Panc1 (cell line): ENCODE measurements at regions not wholly inside any gene's neighbourhood (a gene's known extent, or its start where the extent isn't known, plus 50 kb on each side); places are given as distances from the start of the nearest gene placed in this dataset.

Source experiments
- POLR2AphosphoS5 ChIP-seq: IDR thresholded peaks from 2 replicates; pipeline ENCODE4 v1.6.1; 2012; ENCODE audit warnings: mild to moderate bottlenecking, low read depth, low read length, moderate library complexity
- REST ChIP-seq, 2 experiments: IDR thresholded peaks; 2 replicates each; pipeline ENCODE4 v1.6.1; 2011 to 2012; ENCODE audit warnings: low read depth in 2 of 2, control low read depth in 1 of 2, low read length in 1 of 2, mild to moderate bottlenecking in 1 of 2, moderate library complexity in 1 of 2; ENCODE audit not compliant: insufficient read depth in 1 of 2
- SIN3A ChIP-seq: IDR thresholded peaks from 2 replicates; pipeline ENCODE4 v1.6.1; 2012; ENCODE audit warnings: low read depth, mild to moderate bottlenecking, low read length, moderate library complexity, borderline replicate concordance; ENCODE audit not compliant: insufficient read depth
- TF ChIP-seq, protein P1 (sequence below): fragments of 450-650 bp; IDR thresholded peaks from 2 replicates; pipeline ENCODE4 v1.5.1; 2017; ENCODE audit warnings: mild to moderate bottlenecking

GRCh38 chr12:98211909-98212695 lies 303.3 kb upstream of the TMPO start:
- TF ChIP-seq REST (IDR thresholded peaks at IDR 0.05; ENCODE audit: insufficient read depth in 1 of 2, low read depth in 2 of 2, low read length in 1 of 2) = no peak
- TF ChIP-seq, protein P1, sequence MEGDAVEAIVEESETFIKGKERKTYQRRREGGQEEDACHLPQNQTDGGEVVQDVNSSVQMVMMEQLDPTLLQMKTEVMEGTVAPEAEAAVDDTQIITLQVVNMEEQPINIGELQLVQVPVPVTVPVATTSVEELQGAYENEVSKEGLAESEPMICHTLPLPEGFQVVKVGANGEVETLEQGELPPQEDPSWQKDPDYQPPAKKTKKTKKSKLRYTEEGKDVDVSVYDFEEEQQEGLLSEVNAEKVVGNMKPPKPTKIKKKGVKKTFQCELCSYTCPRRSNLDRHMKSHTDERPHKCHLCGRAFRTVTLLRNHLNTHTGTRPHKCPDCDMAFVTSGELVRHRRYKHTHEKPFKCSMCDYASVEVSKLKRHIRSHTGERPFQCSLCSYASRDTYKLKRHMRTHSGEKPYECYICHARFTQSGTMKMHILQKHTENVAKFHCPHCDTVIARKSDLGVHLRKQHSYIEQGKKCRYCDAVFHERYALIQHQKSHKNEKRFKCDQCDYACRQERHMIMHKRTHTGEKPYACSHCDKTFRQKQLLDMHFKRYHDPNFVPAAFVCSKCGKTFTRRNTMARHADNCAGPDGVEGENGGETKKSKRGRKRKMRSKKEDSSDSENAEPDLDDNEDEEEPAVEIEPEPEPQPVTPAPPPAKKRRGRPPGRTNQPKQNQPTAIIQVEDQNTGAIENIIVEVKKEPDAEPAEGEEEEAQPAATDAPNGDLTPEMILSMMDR = no peak
- TF ChIP-seq POLR2AphosphoS5 = no peak
- TF ChIP-seq SIN3A = no peak
